ENCODE measurements at regions not wholly inside any gene's neighbourhood (a gene's known extent, or its start where the extent isn't known, plus 50 kb on each side); places are given as distances from the start of the nearest gene placed in this dataset.

- no peak for DNase-seq (ENCODE audit: extremely low read depth, low read depth, low spot score)
These were observed 846.4 kb downstream of the DCDC2C start for GRCh38 chr2:4549666-4550210.

- no peak for DNase-seq (ENCODE audit: extremely low read depth, low read depth, low spot score)
These were observed 848.5 kb downstream of the DCDC2C start for GRCh38 chr2:4551691-4552474.

GRCh38 chr2:4553241-4553640 is 849.9 kb downstream of the DCDC2C start:
- DNase-seq (ENCODE audit: extremely low read depth, low read depth, low spot score): no peak

GRCh38 chr2:4556135-4556896 is 852.9 kb downstream of the DCDC2C start:
- no peak for DNase-seq (ENCODE audit: extremely low read depth, low read depth, low spot score)

GRCh38 chr2:4561196-4561595 is 857.8 kb downstream of the DCDC2C start:
- no peak for DNase-seq (ENCODE audit: extremely low read depth, low read depth, low spot score)

GRCh38 chr2:4576075-4576474 is 872.7 kb downstream of the DCDC2C start:
- no peak for DNase-seq (ENCODE audit: extremely low read depth, low read depth, low spot score)

GRCh38 chr2:4579977-4580376 is 876.6 kb downstream of the DCDC2C start:
- no peak for DNase-seq (ENCODE audit: extremely low read depth, low read depth, low spot score)

- DNase-seq (ENCODE audit: extremely low read depth, low read depth, low spot score): no peak
These were observed 881.8 kb downstream of the DCDC2C start for GRCh38 chr2:4585057-4585635.

- DNase-seq (ENCODE audit: extremely low read depth, low read depth, low spot score): no peak
These were observed 885.2 kb downstream of the DCDC2C start for GRCh38 chr2:4588606-4589005.

GRCh38 chr2:4591261-4591660 is 887.9 kb downstream of the DCDC2C start:
- DNase-seq (ENCODE audit: extremely low read depth, low read depth, low spot score): no peak

GRCh38 chr2:4597400-4597799 is 894.0 kb downstream of the DCDC2C start:
- DNase-seq (ENCODE audit: extremely low read depth, low read depth, low spot score): no peak

GRCh38 chr2:4604767-4605166 is 901.4 kb downstream of the DCDC2C start:
- no peak for DNase-seq (ENCODE audit: extremely low read depth, low read depth, low spot score)

- no peak for DNase-seq (ENCODE audit: extremely low read depth, low read depth, low spot score)
These were observed 914.8 kb downstream of the DCDC2C start for GRCh38 chr2:4618141-4618540.

GRCh38 chr2:4618630-4619228 is 915.4 kb downstream of the DCDC2C start:
- DNase-seq (ENCODE audit: extremely low read depth, low read depth, low spot score): no peak

GRCh38 chr2:4628998-4629501 is 925.7 kb downstream of the DCDC2C start:
- DNase-seq (ENCODE audit: extremely low read depth, low read depth, low spot score): no peak

GRCh38 chr2:4635289-4635688 is 931.9 kb downstream of the DCDC2C start:
- no peak for DNase-seq (ENCODE audit: extremely low read depth, low read depth, low spot score)

GRCh38 chr2:4653991-4654390 is 950.6 kb downstream of the DCDC2C start:
- DNase-seq (ENCODE audit: extremely low read depth, low read depth, low spot score): no peak

- no peak for DNase-seq (ENCODE audit: extremely low read depth, low read depth, low spot score)
These were observed 953.0 kb downstream of the DCDC2C start for GRCh38 chr2:4656326-4656725.

GRCh38 chr2:4662161-4662779 is 958.9 kb downstream of the DCDC2C start:
- no peak for DNase-seq (ENCODE audit: extremely low read depth, low read depth, low spot score)

- DNase-seq (ENCODE audit: extremely low read depth, low read depth, low spot score): no peak
These were observed 965.0 kb downstream of the DCDC2C start for GRCh38 chr2:4668381-4668780.

Data from glomerular endothelial cell (primary cell).